KMS-11 (cell line): ENCODE measurements at regions not wholly inside any gene's neighbourhood (a gene's known extent, or its start where the extent isn't known, plus 50 kb on each side); places are given as distances from the start of the nearest gene placed in this dataset.

Experiments used
- H2AFZ ChIP-seq: fragments of 200-600 bp; sonication (generic); 2 replicates; pipeline ENCODE4 v1.6.1; 2016; ENCODE audit warnings: antibody characterized with exemption, mixed run types, low read depth
- H3K27ac ChIP-seq: fragments of 200-600 bp; sonication (generic); 2 replicates; pipeline ENCODE4 v1.6.1; 2016; ENCODE audit warnings: mild to moderate bottlenecking, mixed run types
- H3K27me3 ChIP-seq: fragments of 200-600 bp; sonication (generic); 2 replicates; pipeline ENCODE4 v1.6.1; 2017; ENCODE audit warnings: mild to moderate bottlenecking, low read depth, mixed run types, moderate library complexity; ENCODE audit not compliant: insufficient read depth
- H3K36me3 ChIP-seq: fragments of 200-600 bp; sonication (generic); 2 replicates; pipeline ENCODE4 v1.6.1; 2017; ENCODE audit warnings: mild to moderate bottlenecking, mixed run types; ENCODE audit not compliant: insufficient read depth
- H3K4me1 ChIP-seq: fragments of 200-600 bp; sonication (generic); 2 replicates; pipeline ENCODE4 v1.6.1; 2016; ENCODE audit warnings: mild to moderate bottlenecking, low read depth, mixed run types; ENCODE audit not compliant: poor library complexity, severe bottlenecking
- H3K4me2 ChIP-seq: fragments of 200-600 bp; sonication (generic); 2 replicates; pipeline ENCODE4 v1.7.0; 2016; ENCODE audit warnings: mild to moderate bottlenecking, mixed run types
- H3K4me3 ChIP-seq: fragments of 200-600 bp; sonication (generic); IDR thresholded peaks from 2 replicates; pipeline ENCODE4 v1.6.1; 2017; ENCODE audit warnings: low read depth, low read length, mixed read lengths; ENCODE audit not compliant: insufficient read depth
- H3K79me2 ChIP-seq: fragments of 200-600 bp; sonication (generic); 2 replicates; pipeline ENCODE4 v1.6.1; 2016; ENCODE audit warnings: low read depth, mixed run types; ENCODE audit not compliant: insufficient read depth
- H3K9ac ChIP-seq: fragments of 200-600 bp; sonication (generic); 2 replicates; pipeline ENCODE4 v1.6.1; 2016; ENCODE audit warnings: mild to moderate bottlenecking, mixed run types
- H4K20me1 ChIP-seq: fragments of 200-600 bp; sonication (generic); 2 replicates; pipeline ENCODE4 v1.6.1; 2016; ENCODE audit warnings: mild to moderate bottlenecking, mixed run types; ENCODE audit not compliant: insufficient read depth
- CTCF ChIP-seq: fragments of 200-600 bp; sonication (generic); conservative IDR thresholded peaks from 2 replicates; pipeline ENCODE4 v1.6.1; 2017; ENCODE audit warnings: low read depth, mild to moderate bottlenecking, antibody characterized with exemption, low read length, moderate library complexity, mixed read lengths

GRCh38 chr5:61735995-61736394 lies 403.9 kb downstream of the ZSWIM6 start:
- Histone ChIP-seq H2AFZ (no peak overlapping the region), H3K4me3 (no peak overlapping the region), H3K9ac (no peak overlapping the region), H3K4me2 (no peak overlapping the region), H3K79me2 (no peaks in the 10 kb centered on the region), H3K27ac (no peak overlapping the region), H3K4me1 (no peaks in the 10 kb centered on the region), H3K27me3 (no peaks in the 10 kb centered on the region), H3K36me3 (no peaks in the 10 kb centered on the region), H4K20me1 (no peaks in the 10 kb centered on the region)
- TF ChIP-seq CTCF: no peak

GRCh38 chr5:61737301-61737963 lies 405.4 kb downstream of the ZSWIM6 start:
- Histone ChIP-seq H3K27me3 (no peaks in the 10 kb centered on the region), H3K4me3 (no peak overlapping the region), H3K9ac (no peak overlapping the region), H3K36me3 (no peaks in the 10 kb centered on the region), H4K20me1 (no peaks in the 10 kb centered on the region), H3K27ac (no peak overlapping the region), H2AFZ (no peak overlapping the region), H3K4me2 (no peak overlapping the region), H3K79me2 (no peaks in the 10 kb centered on the region), H3K4me1 (no peaks in the 10 kb centered on the region)
- TF ChIP-seq CTCF: no peak

- no peak overlapping the region for H3K4me2 ChIP-seq
- H3K27ac ChIP-seq: no peak overlapping the region
- no peak overlapping the region for H3K9ac ChIP-seq
- H3K36me3 ChIP-seq: no peaks in the 10 kb centered on the region
- no peaks in the 10 kb centered on the region for H4K20me1 ChIP-seq
- no peaks in the 10 kb centered on the region for H3K4me1 ChIP-seq
- H3K79me2 ChIP-seq: no peaks in the 10 kb centered on the region
- no peaks in the 10 kb centered on the region for H3K27me3 ChIP-seq
- no peak overlapping the region for H3K4me3 ChIP-seq
- TF ChIP-seq CTCF: no peak
- H2AFZ ChIP-seq: no peak overlapping the region
Observed at GRCh38 chr5:61737964-61738340, 405.9 kb downstream of the ZSWIM6 start.

GRCh38 chr5:61738446-61738845 lies 406.4 kb downstream of the ZSWIM6 start:
- no peaks in the 10 kb centered on the region for H4K20me1 ChIP-seq
- H3K4me3 ChIP-seq: no peak overlapping the region
- no peaks in the 10 kb centered on the region for H3K27me3 ChIP-seq
- no peaks in the 10 kb centered on the region for H3K4me1 ChIP-seq
- H2AFZ ChIP-seq: no peak overlapping the region
- TF ChIP-seq CTCF: no peak
- H3K27ac ChIP-seq: no peak overlapping the region
- no peak overlapping the region for H3K4me2 ChIP-seq
- no peaks in the 10 kb centered on the region for H3K36me3 ChIP-seq
- no peaks in the 10 kb centered on the region for H3K79me2 ChIP-seq
- H3K9ac ChIP-seq: no peak overlapping the region
